Gastrocnemius medialis (tissue), 4 donors: ENCODE measurements at regions not wholly inside any gene's neighbourhood (a gene's known extent, or its start where the extent isn't known, plus 50 kb on each side); places are given as distances from the start of the nearest gene placed in this dataset.

Experiments used
- ATAC-seq, 2 donors: fragments of 150-250 bp; one replicate each; pipeline ENCODE4 v1.9.1; 2016
- DNase-seq, 2 donors: peaks; one replicate each; pipeline ENCODE4 v3.0.0-alpha.2; 2019
- H3K27ac ChIP-seq, 4 donors: fragments of 200-600 bp; sonication (generic); 1 replicate in 1 of 4; 2 replicates in 3 of 4; pipeline ENCODE4 v1.5.1; 2016 to 2018; ENCODE audit warnings: mild to moderate bottlenecking in 2 of 4, moderate library complexity in 1 of 4
- H3K27me3 ChIP-seq, 3 donors: fragments of 200-600 bp; sonication (generic) in 2 of 3; 1 replicate in 1 of 3; 2 replicates in 2 of 3; pipeline versions ENCODE4 v1.5.1 to v1.6.0; 2016 to 2019; ENCODE audit warnings: mild to moderate bottlenecking in 1 of 3, moderate library complexity in 1 of 3
- H3K36me3 ChIP-seq, 2 donors: fragments of 200-600 bp; sonication (generic) in 1 of 2; one replicate each; pipeline ENCODE4 v1.5.1; 2017 to 2018
- H3K4me1 ChIP-seq, 2 donors: fragments of 200-600 bp; sonication (generic) in 1 of 2; one replicate each; pipeline ENCODE4 v1.5.1; 2016 to 2017; ENCODE audit warnings: mild to moderate bottlenecking in 2 of 2
- H3K4me3 ChIP-seq, 4 donors: fragments of 200-600 bp; sonication (generic) in 3 of 4; 1 replicate in 1 of 4; 2 replicates in 3 of 4; pipeline ENCODE4 v1.5.1; 2016 to 2019; ENCODE audit warnings: mild to moderate bottlenecking in 2 of 4
- H3K9me3 ChIP-seq, 3 donors: fragments of 200-600 bp; sonication (generic) in 2 of 3; 1 replicate in 1 of 3; 2 replicates in 2 of 3; pipeline ENCODE4 v1.5.1; 2016 to 2019
- POLR2A ChIP-seq, 2 donors: fragments of 450-650 bp; IDR thresholded peaks; one replicate each; pipeline ENCODE4 v1.6.1; 2017; ENCODE audit warnings: antibody characterized with exemption in 2 of 2, mild to moderate bottlenecking in 2 of 2, moderate library complexity in 2 of 2
- in situ Hi-C, 4 donors: fragments of 200-750 bp; cut with MboI; loops; one replicate each; pipeline versions ENCODE4 v1.15.0 to v1.8.0; 2017; ENCODE audit warnings: low sequenced_read_pairs in 4 of 4
- intact Hi-C: fragments of 100-400 bp; cut with DNase I; formaldehyde crosslinking; loops from one replicate; pipeline ENCODE4 v1.15.1; 2023; ENCODE audit warnings: low total_unique reads
- TF ChIP-seq, protein P1 (sequence below), 5 experiments: fragments of 450-650 bp in 3 of 5; fragments of 200-600 bp in 2 of 5; sonication (generic) in 2 of 5; IDR thresholded peaks in 4 of 5; conservative IDR thresholded peaks in 1 of 5; 1 replicate in 4 of 5; 2 replicates in 1 of 5; pipeline ENCODE4 v1.5.1; 2016 to 2019; ENCODE audit warnings: antibody characterized with exemption in 5 of 5, mild to moderate bottlenecking in 3 of 5, moderate library complexity in 3 of 5

DNA sequence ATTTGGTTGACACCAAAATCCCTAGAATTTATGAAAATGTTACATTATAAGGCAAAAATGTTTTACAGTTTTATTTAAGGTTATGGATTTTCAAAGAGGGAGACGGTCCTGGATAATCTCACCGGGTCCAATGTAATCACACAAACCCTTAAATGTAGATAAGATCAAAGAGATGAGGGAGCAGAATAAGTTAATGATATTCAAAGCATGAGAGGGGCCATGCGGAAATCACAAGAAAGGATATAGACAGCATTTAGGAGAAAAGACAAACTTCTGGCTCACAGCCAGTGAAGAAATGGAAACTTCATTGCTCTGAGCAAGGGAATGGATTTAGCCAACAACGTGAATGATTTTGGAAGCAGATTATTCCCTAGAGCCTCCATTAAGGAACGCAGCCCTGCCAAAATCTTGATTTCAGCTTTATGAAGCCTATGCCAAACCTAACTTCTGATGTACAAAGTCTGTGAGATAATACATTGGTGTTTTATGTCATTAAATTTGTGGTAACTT is 684.4 kb upstream of the GNPDA2 start:
- Histone ChIP-seq H3K27ac (no peak overlapping the region), H3K4me3 (no peak overlapping the region), H3K9me3 (no peaks in the 10 kb centered on the region), H3K4me1 (no peaks in the 10 kb centered on the region), H3K27me3 (no peaks in the 10 kb centered on the region), H3K36me3 (no peaks in the 10 kb centered on the region)
- TF ChIP-seq, protein P1, sequence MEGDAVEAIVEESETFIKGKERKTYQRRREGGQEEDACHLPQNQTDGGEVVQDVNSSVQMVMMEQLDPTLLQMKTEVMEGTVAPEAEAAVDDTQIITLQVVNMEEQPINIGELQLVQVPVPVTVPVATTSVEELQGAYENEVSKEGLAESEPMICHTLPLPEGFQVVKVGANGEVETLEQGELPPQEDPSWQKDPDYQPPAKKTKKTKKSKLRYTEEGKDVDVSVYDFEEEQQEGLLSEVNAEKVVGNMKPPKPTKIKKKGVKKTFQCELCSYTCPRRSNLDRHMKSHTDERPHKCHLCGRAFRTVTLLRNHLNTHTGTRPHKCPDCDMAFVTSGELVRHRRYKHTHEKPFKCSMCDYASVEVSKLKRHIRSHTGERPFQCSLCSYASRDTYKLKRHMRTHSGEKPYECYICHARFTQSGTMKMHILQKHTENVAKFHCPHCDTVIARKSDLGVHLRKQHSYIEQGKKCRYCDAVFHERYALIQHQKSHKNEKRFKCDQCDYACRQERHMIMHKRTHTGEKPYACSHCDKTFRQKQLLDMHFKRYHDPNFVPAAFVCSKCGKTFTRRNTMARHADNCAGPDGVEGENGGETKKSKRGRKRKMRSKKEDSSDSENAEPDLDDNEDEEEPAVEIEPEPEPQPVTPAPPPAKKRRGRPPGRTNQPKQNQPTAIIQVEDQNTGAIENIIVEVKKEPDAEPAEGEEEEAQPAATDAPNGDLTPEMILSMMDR (IDR thresholded peaks at IDR 0.05 in 4 of 5, conservative IDR thresholded peaks at IDR 0.05 in 1 of 5) = no peak
- TF ChIP-seq POLR2A (IDR thresholded peaks at IDR 0.05) = no peak
- no peak for DNase-seq
- in situ Hi-C loops (no loop called here), intact Hi-C loops (loop anchor here (10.0 kb wide), 1 partner anchor 414 kb away; no protein-coding TSS in a partner anchor)
- ATAC-seq = no peak

DNA sequence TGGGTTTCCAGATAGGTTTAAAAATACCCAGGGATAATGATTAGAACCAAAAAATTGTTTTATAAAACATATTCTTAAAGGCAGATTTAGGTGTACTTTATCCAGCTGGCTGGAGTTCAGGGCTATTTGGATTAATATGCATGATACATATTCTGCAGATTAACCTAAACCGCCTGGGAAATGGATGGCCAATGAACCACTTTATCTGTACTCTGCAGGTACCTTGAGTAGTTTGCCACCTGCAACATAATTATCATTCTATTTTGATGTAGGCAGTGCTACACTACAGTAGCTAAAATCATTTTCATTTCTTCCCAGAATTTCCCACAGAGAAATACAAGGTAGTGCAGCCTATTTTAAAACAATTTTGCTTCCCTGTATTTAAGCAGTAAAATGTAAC is 683.2 kb upstream of the GNPDA2 start:
- no peaks in the 10 kb centered on the region for H3K4me1 ChIP-seq
- intact Hi-C loops (no loop called here), in situ Hi-C loops (no loop called here)
- no peak for TF ChIP-seq POLR2A (IDR thresholded peaks at IDR 0.05)
- TF ChIP-seq, protein P1 (IDR thresholded peaks at IDR 0.05 in 4 of 5, conservative IDR thresholded peaks at IDR 0.05 in 1 of 5) = no peak
- no peak overlapping the region for H3K4me3 ChIP-seq
- H3K9me3 ChIP-seq = no peaks in the 10 kb centered on the region
- no peaks in the 10 kb centered on the region for H3K27me3 ChIP-seq
- no peaks in the 10 kb centered on the region for H3K36me3 ChIP-seq
- no peak overlapping the region for H3K27ac ChIP-seq
- ATAC-seq (no peak), DNase-seq (no peak)

DNA sequence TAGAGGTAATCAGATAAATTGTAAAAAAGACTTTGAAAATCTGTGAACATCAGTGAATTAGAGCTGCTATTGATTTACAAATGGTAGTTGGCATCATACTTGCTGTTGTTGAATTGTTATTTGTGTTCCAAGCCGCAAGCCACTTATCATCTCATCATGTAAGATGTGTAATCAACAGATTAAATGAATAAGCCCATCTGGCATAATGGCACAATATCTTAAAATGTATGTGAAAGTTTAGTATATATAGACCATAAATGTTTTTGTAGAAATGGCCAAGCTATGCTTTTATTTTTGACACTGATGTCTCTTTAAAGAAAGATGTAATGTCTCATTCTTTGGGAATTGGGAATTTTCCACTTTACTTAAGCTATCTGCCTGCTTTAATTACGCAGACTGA is 682.6 kb upstream of the GNPDA2 start:
- Histone ChIP-seq H3K4me3 (no peak overlapping the region), H3K9me3 (no peaks in the 10 kb centered on the region), H3K27ac (no peak overlapping the region), H3K27me3 (no peaks in the 10 kb centered on the region), H3K4me1 (no peaks in the 10 kb centered on the region), H3K36me3 (no peaks in the 10 kb centered on the region)
- DNase-seq (no peak), ATAC-seq (no peak)
- in situ Hi-C loops (no loop called here), intact Hi-C loops (no loop called here)
- TF ChIP-seq POLR2A (IDR thresholded peaks at IDR 0.05) = no peak
- TF ChIP-seq, protein P1 (IDR thresholded peaks at IDR 0.05 in 4 of 5, conservative IDR thresholded peaks at IDR 0.05 in 1 of 5) = no peak

DNA sequence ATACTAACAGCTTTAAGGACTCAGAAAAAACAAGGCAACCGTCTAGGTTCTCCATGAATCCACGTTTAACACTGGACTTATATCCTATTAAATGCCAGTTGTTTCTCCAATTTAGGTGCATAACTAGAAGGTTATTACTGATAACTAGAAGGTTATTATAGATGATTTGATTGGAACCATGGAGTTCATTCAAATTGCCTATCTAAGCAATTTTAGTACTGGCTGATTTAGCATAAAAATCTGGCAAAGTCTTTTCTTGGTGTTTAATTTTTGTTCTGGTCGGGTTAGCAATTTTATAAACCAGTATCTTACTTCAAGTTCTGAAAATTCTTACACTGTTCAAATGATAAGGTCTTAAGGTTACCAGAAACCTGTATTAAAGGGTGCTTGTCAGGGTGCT is 672.8 kb upstream of the GNPDA2 start:
- no peaks in the 10 kb centered on the region for H3K27me3 ChIP-seq
- TF ChIP-seq POLR2A (IDR thresholded peaks at IDR 0.05) = no peak
- TF ChIP-seq, protein P1 (IDR thresholded peaks at IDR 0.05 in 4 of 5, conservative IDR thresholded peaks at IDR 0.05 in 1 of 5) = no peak
- intact Hi-C loops = no loop called here

DNA sequence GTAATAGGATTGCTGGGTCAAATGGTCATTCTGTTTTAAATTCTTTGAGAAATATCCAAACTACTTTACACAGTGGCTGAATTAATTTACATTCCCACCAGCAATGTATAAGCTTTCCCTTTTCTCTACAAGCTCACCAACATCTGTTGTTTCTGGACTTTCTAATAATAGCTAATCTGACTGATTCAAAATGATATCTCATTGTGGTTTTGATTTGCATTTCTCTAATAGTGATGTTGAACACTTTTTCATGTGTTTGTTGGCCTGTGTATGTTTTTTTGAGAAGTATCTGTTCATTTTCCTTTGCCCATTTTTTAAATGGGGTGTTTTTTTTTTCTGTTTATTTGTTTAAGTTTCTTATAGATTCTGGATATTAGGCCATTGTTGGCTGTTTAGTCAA is 659.0 kb upstream of the GNPDA2 start:
- Histone ChIP-seq H3K9me3 (no peaks in the 10 kb centered on the region), H3K36me3 (no peaks in the 10 kb centered on the region), H3K4me1 (no peaks in the 10 kb centered on the region), H3K4me3 (no peak overlapping the region), H3K27me3 (no peaks in the 10 kb centered on the region), H3K27ac (no peak overlapping the region)
- DNase-seq (no peak), ATAC-seq (no peak)
- in situ Hi-C loops = no loop called here
- TF ChIP-seq, protein P1 (IDR thresholded peaks at IDR 0.05 in 4 of 5, conservative IDR thresholded peaks at IDR 0.05 in 1 of 5) = no peak
- TF ChIP-seq POLR2A (IDR thresholded peaks at IDR 0.05) = no peak
- intact Hi-C loops = no loop called here

More for the DNA sequence above, 672.8 kb upstream of the GNPDA2 start:
- no peak overlapping the region for H3K4me3 ChIP-seq
- ATAC-seq = no peak
- DNase-seq = no peak
- no peaks in the 10 kb centered on the region for H3K36me3 ChIP-seq
- in situ Hi-C loops = no loop called here
- H3K4me1 ChIP-seq = no peaks in the 10 kb centered on the region
- H3K27ac ChIP-seq = no peak overlapping the region
- H3K9me3 ChIP-seq = peaks cover 0 to 4% (median 0%) of the 10 kb centered on the region in 3 donors
